GM23248 (cell line): ENCODE measurements at regions not wholly inside any gene's neighbourhood (a gene's known extent, or its start where the extent isn't known, plus 50 kb on each side); places are given as distances from the start of the nearest gene placed in this dataset.

Source experiments
- DNase-seq: peaks from one replicate; pipeline ENCODE4 v3.0.0-alpha.2; 2015
- H2AFZ ChIP-seq: fragments of 200-600 bp; sonication (generic); 2 replicates; pipeline ENCODE4 v1.6.1; 2016; ENCODE audit warnings: antibody characterized with exemption
- H3F3A ChIP-seq: fragments of 200-600 bp; sonication (generic); 2 replicates; pipeline ENCODE4 v1.6.1; 2016; ENCODE audit warnings: mild to moderate bottlenecking, antibody characterized with exemption, mixed run types; ENCODE audit not compliant: insufficient read depth
- H3K27ac ChIP-seq: fragments of 200-600 bp; sonication (generic); 2 replicates; pipeline ENCODE4 v1.5.1; 2016; ENCODE audit warnings: mild to moderate bottlenecking
- H3K27me3 ChIP-seq: fragments of 200-600 bp; sonication (generic); replicated peaks from 2 replicates; pipeline ENCODE4 v1.6.1; 2016; ENCODE audit warnings: mild to moderate bottlenecking; ENCODE audit not compliant: insufficient read depth
- H3K36me3 ChIP-seq: fragments of 200-600 bp; sonication (generic); 2 replicates; pipeline ENCODE4 v1.6.1; 2016; ENCODE audit warnings: low read depth, mild to moderate bottlenecking
- H3K4me1 ChIP-seq: fragments of 200-600 bp; sonication (generic); 2 replicates; pipeline ENCODE4 v1.6.1; 2016; ENCODE audit warnings: mild to moderate bottlenecking; ENCODE audit not compliant: insufficient read depth
- H3K4me2 ChIP-seq: fragments of 200-600 bp; sonication (generic); one replicate; pipeline ENCODE4 v1.6.1; 2016; ENCODE audit warnings: mild to moderate bottlenecking; ENCODE audit not compliant: unreplicated experiment
- H3K4me3 ChIP-seq: fragments of 200-600 bp; sonication (generic); 2 replicates; pipeline ENCODE4 v1.5.1; 2016; ENCODE audit warnings: mild to moderate bottlenecking
- H3K79me2 ChIP-seq: fragments of 200-600 bp; sonication (generic); 2 replicates; pipeline ENCODE4 v1.6.1; 2016; ENCODE audit warnings: mild to moderate bottlenecking; ENCODE audit not compliant: insufficient read depth
- H3K9ac ChIP-seq: fragments of 200-600 bp; sonication (generic); 2 replicates; pipeline ENCODE4 v1.6.1; 2016; ENCODE audit warnings: mild to moderate bottlenecking
- H3K9me2 ChIP-seq: fragments of 200-600 bp; sonication (generic); 2 replicates; pipeline ENCODE4 v1.6.1; 2016; ENCODE audit warnings: mixed run types, mild to moderate bottlenecking, moderate library complexity; ENCODE audit not compliant: insufficient read depth
- H3K9me3 ChIP-seq: fragments of 200-600 bp; sonication (generic); one replicate; pipeline ENCODE4 v1.6.1; 2017; ENCODE audit warnings: low read depth
- H4K20me1 ChIP-seq: fragments of 200-600 bp; sonication (generic); 2 replicates; pipeline ENCODE4 v1.6.0; 2016; ENCODE audit not compliant: insufficient read depth
- EZH2 ChIP-seq: fragments of 200-600 bp; sonication (generic); IDR thresholded peaks from 2 replicates; pipeline ENCODE4 v1.6.1; 2018; ENCODE audit warnings: antibody characterized with exemption, mild to moderate bottlenecking; ENCODE audit not compliant: insufficient read depth, poor library complexity, severe bottlenecking
- EZH2phosphoT487 ChIP-seq: fragments of 200-600 bp; sonication (generic); IDR thresholded peaks from 2 replicates; pipeline ENCODE4 v1.6.1; 2018; ENCODE audit warnings: antibody characterized with exemption, moderate library complexity, mild to moderate bottlenecking, low read depth; ENCODE audit not compliant: insufficient read depth
- WGBS, 2 experiments: methylation state at CpG; one replicate each; pipeline ENCODE4 v1.1.6; 2015 to 2017; ENCODE audit warnings: low lambda C conversion rate in 2 of 2, low coverage in 1 of 2; ENCODE audit errors: missing lambda C conversion rate in 2 of 2; 5-methylcytosine and 5-hydroxymethylcytosine counted together
- in situ Hi-C: fragments of 300-500 bp; cut with MboI; formaldehyde crosslinking; loops from 2 replicates; pipeline ENCODE4 v1.15.0; 2020

GRCh38 chr2:385785-386184 is 97.9 kb upstream of the ALKAL2 start:
- TF ChIP-seq EZH2 (no peak), EZH2phosphoT487 (no peak)
- no peaks in the 10 kb centered on the region for H4K20me1 ChIP-seq
- 31 to 32% methylated on average over 6 of the region's 6 CpGs for WGBS, 2 experiments
- no peaks in the 10 kb centered on the region for H3F3A ChIP-seq
- H3K4me3 ChIP-seq, result no peak overlapping the region
- no peak for DNase-seq
- no peak overlapping the region for H3K9ac ChIP-seq
- no peak overlapping the region for H3K4me2 ChIP-seq
- H3K9me3 ChIP-seq, result no peaks in the 10 kb centered on the region
- H3K27ac ChIP-seq, result no peak overlapping the region
- no peaks in the 10 kb centered on the region for H3K79me2 ChIP-seq
- H3K36me3 ChIP-seq, result no peaks in the 10 kb centered on the region
- H3K27me3 ChIP-seq, result no peaks in the 10 kb centered on the region
- H3K4me1 ChIP-seq, result no peaks in the 10 kb centered on the region
- H3K9me2 ChIP-seq, result no peaks in the 10 kb centered on the region
- in situ Hi-C loops, result no loop called here
- H2AFZ ChIP-seq, result no peak overlapping the region

- H3K9me2 ChIP-seq, result no peaks in the 10 kb centered on the region
- no peak for TF ChIP-seq EZH2phosphoT487
- no peaks in the 10 kb centered on the region for H3K27me3 ChIP-seq
- WGBS, 2 experiments, result 38 to 42% methylated on average over 9 of the region's 9 CpGs
- no peak for DNase-seq
- no peak overlapping the region for H3K4me2 ChIP-seq
- H2AFZ ChIP-seq, result no peak overlapping the region
- no peaks in the 10 kb centered on the region for H3F3A ChIP-seq
- H3K9me3 ChIP-seq, result no peaks in the 10 kb centered on the region
- in situ Hi-C loops, result no loop called here
- no peak overlapping the region for H3K4me3 ChIP-seq
- no peaks in the 10 kb centered on the region for H3K4me1 ChIP-seq
- H3K79me2 ChIP-seq, result no peaks in the 10 kb centered on the region
- H3K9ac ChIP-seq, result no peak overlapping the region
- H4K20me1 ChIP-seq, result no peaks in the 10 kb centered on the region
- no peaks in the 10 kb centered on the region for H3K36me3 ChIP-seq
- no peak overlapping the region for H3K27ac ChIP-seq
These were observed 97.2 kb upstream of the ALKAL2 start for GRCh38 chr2:385061-385460.

DNA sequence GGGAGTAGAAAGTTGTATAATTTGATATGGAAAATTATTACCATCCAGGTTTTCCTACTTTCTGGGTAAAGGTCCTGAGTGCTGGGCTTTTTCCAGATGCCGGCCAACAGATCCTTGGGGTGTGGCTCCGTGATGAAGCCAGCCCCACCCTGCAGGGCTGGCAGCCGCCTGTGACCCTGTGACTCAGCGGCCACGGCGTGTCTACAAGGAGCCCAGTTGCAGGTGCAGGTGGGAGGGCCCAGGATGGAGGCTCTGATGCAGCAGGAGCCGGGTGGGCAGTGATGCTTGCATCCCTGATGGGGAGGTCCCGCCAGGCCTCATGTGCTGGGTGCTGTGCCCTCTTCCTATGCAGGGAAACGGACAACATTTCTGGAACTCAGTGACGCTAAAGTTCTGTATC is 96.0 kb upstream of the ALKAL2 start:
- no peaks in the 10 kb centered on the region for H3K36me3 ChIP-seq
- H3K27me3 ChIP-seq, result no peaks in the 10 kb centered on the region
- H2AFZ ChIP-seq, result no peak overlapping the region
- no peak overlapping the region for H3K9ac ChIP-seq
- TF ChIP-seq EZH2, result no peak
- no peak for TF ChIP-seq EZH2phosphoT487
- no peak overlapping the region for H3K4me2 ChIP-seq
- in situ Hi-C loops, result no loop called here
- H3K9me2 ChIP-seq, result no peaks in the 10 kb centered on the region
- no peak overlapping the region for H3K4me3 ChIP-seq
- no peaks in the 10 kb centered on the region for H3K9me3 ChIP-seq
- no peaks in the 10 kb centered on the region for H3K79me2 ChIP-seq
- 35 to 46% methylated on average over 10 of the region's 10 CpGs for WGBS, 2 experiments
- H3K27ac ChIP-seq, result no peak overlapping the region
- DNase-seq, result no peak
- H3F3A ChIP-seq, result no peaks in the 10 kb centered on the region
- no peaks in the 10 kb centered on the region for H4K20me1 ChIP-seq
- no peaks in the 10 kb centered on the region for H3K4me1 ChIP-seq

DNA sequence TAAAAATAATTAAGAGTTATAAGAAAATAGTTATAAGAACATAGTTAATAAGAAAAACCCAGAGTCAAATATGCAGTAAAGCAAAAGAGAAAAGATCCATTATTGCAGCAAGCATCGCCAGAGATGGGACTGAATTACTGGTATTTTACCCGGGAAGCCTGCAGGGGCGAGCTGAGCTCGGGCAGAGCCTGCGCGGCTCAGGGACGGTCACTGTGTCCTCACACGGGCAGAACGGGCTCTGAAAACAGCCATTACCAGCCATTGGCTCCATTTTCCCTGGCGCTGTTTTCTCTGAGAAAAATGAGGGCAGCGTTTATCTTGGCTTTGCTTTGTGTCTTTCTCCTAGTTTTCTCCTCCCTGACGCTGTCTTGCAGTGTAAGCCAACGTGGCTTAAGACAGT is 95.3 kb upstream of the ALKAL2 start:
- in situ Hi-C loops, result no loop called here
- TF ChIP-seq EZH2phosphoT487, result no peak
- TF ChIP-seq EZH2, result no peak
- DNase-seq, result no peak

DNA sequence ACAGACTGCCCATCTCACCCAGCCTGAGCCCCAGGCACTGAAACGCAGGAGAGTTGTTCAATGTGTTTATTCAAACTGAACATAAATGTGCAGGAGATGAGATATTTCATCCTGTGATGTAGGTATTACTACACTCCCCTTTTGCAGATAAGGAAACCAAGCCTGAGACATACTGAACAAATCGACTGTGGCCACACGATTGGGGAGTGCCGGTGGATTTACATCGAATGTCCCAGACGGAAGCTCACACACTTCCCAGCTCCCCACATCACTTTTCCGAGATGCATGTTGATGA is 94.8 kb upstream of the ALKAL2 start:
- DNase-seq, result no peak
- no peak overlapping the region for H3K9ac ChIP-seq
- no peaks in the 10 kb centered on the region for H3F3A ChIP-seq
- no peaks in the 10 kb centered on the region for H4K20me1 ChIP-seq
- no peaks in the 10 kb centered on the region for H3K9me2 ChIP-seq
- H3K27me3 ChIP-seq, result no peaks in the 10 kb centered on the region
- H3K79me2 ChIP-seq, result no peaks in the 10 kb centered on the region
- no peak overlapping the region for H3K27ac ChIP-seq
- 61 to 68% methylated on average over 7 of the region's 7 CpGs for WGBS, 2 experiments
- H3K9me3 ChIP-seq, result no peaks in the 10 kb centered on the region
- TF ChIP-seq EZH2 (no peak), EZH2phosphoT487 (no peak)
- no peak overlapping the region for H3K4me2 ChIP-seq
- no peaks in the 10 kb centered on the region for H3K36me3 ChIP-seq
- H3K4me1 ChIP-seq, result no peaks in the 10 kb centered on the region
- H3K4me3 ChIP-seq, result no peak overlapping the region
- H2AFZ ChIP-seq, result no peak overlapping the region
- in situ Hi-C loops, result no loop called here

More for the DNA sequence above, 95.3 kb upstream of the ALKAL2 start:
- 40 to 43% methylated on average over 13 of the region's 13 CpGs for WGBS, 2 experiments
- Histone ChIP-seq H3K36me3 (no peaks in the 10 kb centered on the region), H3K4me2 (no peak overlapping the region), H2AFZ (no peak overlapping the region), H4K20me1 (no peaks in the 10 kb centered on the region), H3K9ac (no peak overlapping the region), H3F3A (no peaks in the 10 kb centered on the region), H3K27ac (no peak overlapping the region), H3K9me2 (no peaks in the 10 kb centered on the region), H3K9me3 (no peaks in the 10 kb centered on the region), H3K4me3 (no peak overlapping the region), H3K4me1 (no peaks in the 10 kb centered on the region), H3K79me2 (no peaks in the 10 kb centered on the region), H3K27me3 (no peaks in the 10 kb centered on the region)
